Suprapubic skin (tissue), 4 donors: ENCODE measurements at regions not wholly inside any gene's neighbourhood (a gene's known extent, or its start where the extent isn't known, plus 50 kb on each side); places are given as distances from the start of the nearest gene placed in this dataset.

ENCODE experiments used
- EP300 ChIP-seq: sonication (generic); formaldehyde crosslinking; IDR thresholded peaks from one replicate; pipeline ENCODE4 v1.6.1; 2017; ENCODE audit warnings: antibody characterized with exemption
- POLR2A ChIP-seq, 2 donors: fragments of 450-650 bp; IDR thresholded peaks; one replicate each; pipeline ENCODE4 v1.6.1; 2017; ENCODE audit warnings: antibody characterized with exemption in 2 of 2, mild to moderate bottlenecking in 2 of 2, moderate library complexity in 2 of 2
- POLR2AphosphoS5 ChIP-seq, 3 donors: sonication (generic); formaldehyde crosslinking; IDR thresholded peaks; one replicate each; pipeline ENCODE4 v1.6.1; 2017; ENCODE audit warnings: antibody characterized with exemption in 3 of 3
- TF ChIP-seq, protein P1 (sequence below), 2 donors: fragments of 200-600 bp in 1 of 2; fragments of 450-650 bp in 1 of 2; sonication (generic) in 1 of 2; IDR thresholded peaks; one replicate each; pipeline ENCODE4 v1.5.1; 2016 to 2019; ENCODE audit warnings: antibody characterized with exemption in 2 of 2, mild to moderate bottlenecking in 1 of 2, moderate library complexity in 1 of 2

DNA sequence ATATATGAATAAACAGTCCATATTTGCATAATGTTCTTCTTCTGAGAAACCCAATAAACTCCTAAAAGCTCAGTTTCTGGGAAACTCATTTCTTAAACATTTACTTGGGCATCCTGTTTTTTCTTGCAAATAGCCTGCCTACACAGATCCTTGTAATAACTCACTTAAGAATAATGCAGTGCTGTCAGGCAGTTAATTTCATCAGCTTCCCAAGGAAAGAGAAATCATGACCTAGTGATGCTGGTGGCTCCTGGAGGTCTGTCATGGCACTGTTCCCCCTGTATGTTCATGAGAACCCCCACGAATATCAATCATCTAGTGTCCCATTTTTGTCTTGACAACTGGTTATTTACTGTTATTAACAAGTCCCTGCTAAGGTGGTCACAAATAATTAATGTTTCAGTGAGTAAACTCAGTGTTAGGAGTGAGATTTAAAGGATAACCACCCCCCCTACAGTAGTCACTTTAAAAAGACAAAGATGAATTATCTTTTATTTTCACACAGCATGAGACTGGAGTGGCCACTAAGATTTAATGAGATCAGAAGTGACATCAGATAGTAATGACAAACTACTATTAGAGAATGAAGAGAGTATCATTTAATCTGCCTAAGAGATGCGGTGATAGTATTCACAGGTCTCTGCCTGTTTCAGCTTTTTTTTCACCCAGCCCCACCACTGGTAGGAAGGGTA lies 279.5 kb upstream of the NECTIN3 start:
- TF ChIP-seq, protein P1, sequence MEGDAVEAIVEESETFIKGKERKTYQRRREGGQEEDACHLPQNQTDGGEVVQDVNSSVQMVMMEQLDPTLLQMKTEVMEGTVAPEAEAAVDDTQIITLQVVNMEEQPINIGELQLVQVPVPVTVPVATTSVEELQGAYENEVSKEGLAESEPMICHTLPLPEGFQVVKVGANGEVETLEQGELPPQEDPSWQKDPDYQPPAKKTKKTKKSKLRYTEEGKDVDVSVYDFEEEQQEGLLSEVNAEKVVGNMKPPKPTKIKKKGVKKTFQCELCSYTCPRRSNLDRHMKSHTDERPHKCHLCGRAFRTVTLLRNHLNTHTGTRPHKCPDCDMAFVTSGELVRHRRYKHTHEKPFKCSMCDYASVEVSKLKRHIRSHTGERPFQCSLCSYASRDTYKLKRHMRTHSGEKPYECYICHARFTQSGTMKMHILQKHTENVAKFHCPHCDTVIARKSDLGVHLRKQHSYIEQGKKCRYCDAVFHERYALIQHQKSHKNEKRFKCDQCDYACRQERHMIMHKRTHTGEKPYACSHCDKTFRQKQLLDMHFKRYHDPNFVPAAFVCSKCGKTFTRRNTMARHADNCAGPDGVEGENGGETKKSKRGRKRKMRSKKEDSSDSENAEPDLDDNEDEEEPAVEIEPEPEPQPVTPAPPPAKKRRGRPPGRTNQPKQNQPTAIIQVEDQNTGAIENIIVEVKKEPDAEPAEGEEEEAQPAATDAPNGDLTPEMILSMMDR (IDR thresholded peaks at IDR 0.05), result no peak
- TF ChIP-seq POLR2AphosphoS5 (IDR thresholded peaks at IDR 0.05) (no peak), POLR2A (IDR thresholded peaks at IDR 0.05) (no peak), EP300 (no peak)
